PC-3 (cell line): ENCODE measurements at regions not wholly inside any gene's neighbourhood (a gene's known extent, or its start where the extent isn't known, plus 50 kb on each side); places are given as distances from the start of the nearest gene placed in this dataset.
"Not testable (repeated sequence)": the region's sequence is repeated elsewhere in the genome, so short reads cannot be mapped to it uniquely, and the experiment has no call there.

ENCODE experiments used
- ATAC-seq: fragments of 200-7000 bp; cut with Tn5 transposase; 2 replicates; pipeline ENCODE4 v1.9.1; 2020; ENCODE audit warnings: mild to moderate bottlenecking, moderate library complexity
- BruUV-seq: library from RNA; stranded (reverse); fragments of 400-500 nt; replicated peaks from 2 replicates; lab custom pipeline; 2021; lab: Mats Ljungman, UMichigan
- CTCF ChIA-PET: fragments of 300-600 bp; sonication (Branson Sonifier 250); formaldehyde crosslinking; loops from one replicate; lab custom pipeline; 2022; ENCODE audit warnings: antibody characterized with exemption; lab: Charles Lee
- POLR2A ChIA-PET: fragments of 300-600 bp; sonication (Branson Sonifier 250); formaldehyde crosslinking; loops from one replicate; lab custom pipeline; 2022; ENCODE audit warnings: antibody characterized with exemption; ENCODE audit not compliant: unreplicated experiment; lab: Charles Lee
- DNase-seq: peaks from one replicate; pipeline ENCODE4 v3.0.0-alpha.2; 2015
- H2AFZ ChIP-seq: fragments of 300-600 bp; sonication (generic); 2 replicates; pipeline ENCODE4 v1.6.0; 2016; ENCODE audit warnings: antibody characterized with exemption, low read length
- H3F3A ChIP-seq: fragments of 300-600 bp; sonication (generic); one replicate; pipeline ENCODE4 v1.6.0; 2017; ENCODE audit warnings: antibody characterized with exemption, low read length, control low read depth, mild to moderate bottlenecking; ENCODE audit not compliant: unreplicated experiment
- H3K27ac ChIP-seq: fragments of 300-600 bp; sonication (generic); 2 replicates; pipeline ENCODE4 v1.5.1; 2016; ENCODE audit warnings: mild to moderate bottlenecking, low read length
- H3K27me3 ChIP-seq: fragments of 300-600 bp; sonication (generic); 2 replicates; pipeline ENCODE4 v1.6.1; 2016; ENCODE audit warnings: low read length, mixed read lengths
- H3K36me3 ChIP-seq: fragments of 300-600 bp; sonication (generic); 2 replicates; pipeline ENCODE4 v1.6.1; 2016; ENCODE audit warnings: low read depth, mixed run types, low read length, mixed read lengths
- H3K4me1 ChIP-seq: fragments of 300-600 bp; sonication (generic); 2 replicates; pipeline ENCODE4 v1.5.1; 2016; ENCODE audit warnings: low read length; ENCODE audit not compliant: insufficient read depth
- H3K4me2 ChIP-seq: fragments of 300-600 bp; sonication (generic); 2 replicates; pipeline ENCODE4 v1.6.0; 2016; ENCODE audit warnings: low read length
- H3K4me3 ChIP-seq: fragments of 300-600 bp; sonication (generic); 2 replicates; pipeline ENCODE4 v1.5.1; 2016; ENCODE audit warnings: mild to moderate bottlenecking, low read length, mixed read lengths
- H3K79me2 ChIP-seq: fragments of 300-600 bp; sonication (generic); 2 replicates; pipeline ENCODE4 v1.6.1; 2017; ENCODE audit warnings: low read length, mixed read lengths
- H3K9ac ChIP-seq: fragments of 300-600 bp; sonication (generic); 2 replicates; pipeline ENCODE4 v1.6.0; 2016; ENCODE audit warnings: mild to moderate bottlenecking, low read length
- H3K9me2 ChIP-seq: fragments of 300-600 bp; sonication (generic); replicated peaks from 2 replicates; pipeline ENCODE4 v1.6.1; 2016; ENCODE audit warnings: mixed run types, low read length, mixed read lengths
- H3K9me3 ChIP-seq: fragments of 300-600 bp; sonication (generic); 2 replicates; pipeline ENCODE4 v1.6.1; 2016; ENCODE audit warnings: low read length, mixed read lengths
- H4K20me1 ChIP-seq: fragments of 300-600 bp; sonication (generic); 2 replicates; pipeline ENCODE4 v1.6.1; 2016; ENCODE audit warnings: low read length, mixed read lengths
- EZH2 ChIP-seq: fragments of 300-600 bp; sonication (generic); IDR thresholded peaks from one replicate; pipeline ENCODE4 v1.6.1; 2017; ENCODE audit warnings: antibody characterized with exemption, mild to moderate bottlenecking, low read length; ENCODE audit not compliant: unreplicated experiment
- EZH2phosphoT487 ChIP-seq: fragments of 300-600 bp; sonication (generic); IDR thresholded peaks from 2 replicates; pipeline ENCODE4 v1.6.1; 2018; ENCODE audit warnings: mild to moderate bottlenecking, antibody characterized with exemption, low read length, borderline replicate concordance
- intact Hi-C: fragments of 100-400 bp; cut with micrococcal nuclease; formaldehyde crosslinking; loops from 2 replicates; pipeline ENCODE4 v1.9.0; 2023
- TF ChIP-seq, protein P1 (sequence below): fragments of 300-600 bp; sonication (generic); conservative IDR thresholded peaks from 2 replicates; pipeline ENCODE4 v1.5.1; 2017; ENCODE audit warnings: antibody characterized with exemption, low read depth, mild to moderate bottlenecking, low read length

DNA sequence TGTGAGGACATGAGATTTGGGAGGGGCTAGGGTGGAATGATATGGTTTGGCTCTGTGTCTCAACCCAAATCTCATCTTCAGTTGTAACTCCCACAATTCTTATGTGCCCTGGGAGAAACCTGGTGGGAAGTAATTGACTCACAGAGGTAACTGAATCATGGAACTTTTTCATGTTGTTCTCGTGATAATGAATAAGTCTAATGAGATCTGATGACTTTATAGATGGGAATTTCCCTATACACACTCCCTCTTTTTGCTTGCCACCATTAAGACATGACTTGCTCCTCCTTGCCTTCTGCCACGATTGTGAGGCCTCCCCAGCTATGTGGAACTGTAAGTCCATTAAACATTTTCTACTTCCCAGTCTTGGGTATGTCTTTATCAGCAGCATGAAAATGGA lies 253.2 kb upstream of the GK2 start:
- H3K27me3 ChIP-seq = no peaks in the 10 kb centered on the region
- DNase-seq = no peak
- TF ChIP-seq EZH2 (no peak), EZH2phosphoT487 (no peak)
- TF ChIP-seq, protein P1, sequence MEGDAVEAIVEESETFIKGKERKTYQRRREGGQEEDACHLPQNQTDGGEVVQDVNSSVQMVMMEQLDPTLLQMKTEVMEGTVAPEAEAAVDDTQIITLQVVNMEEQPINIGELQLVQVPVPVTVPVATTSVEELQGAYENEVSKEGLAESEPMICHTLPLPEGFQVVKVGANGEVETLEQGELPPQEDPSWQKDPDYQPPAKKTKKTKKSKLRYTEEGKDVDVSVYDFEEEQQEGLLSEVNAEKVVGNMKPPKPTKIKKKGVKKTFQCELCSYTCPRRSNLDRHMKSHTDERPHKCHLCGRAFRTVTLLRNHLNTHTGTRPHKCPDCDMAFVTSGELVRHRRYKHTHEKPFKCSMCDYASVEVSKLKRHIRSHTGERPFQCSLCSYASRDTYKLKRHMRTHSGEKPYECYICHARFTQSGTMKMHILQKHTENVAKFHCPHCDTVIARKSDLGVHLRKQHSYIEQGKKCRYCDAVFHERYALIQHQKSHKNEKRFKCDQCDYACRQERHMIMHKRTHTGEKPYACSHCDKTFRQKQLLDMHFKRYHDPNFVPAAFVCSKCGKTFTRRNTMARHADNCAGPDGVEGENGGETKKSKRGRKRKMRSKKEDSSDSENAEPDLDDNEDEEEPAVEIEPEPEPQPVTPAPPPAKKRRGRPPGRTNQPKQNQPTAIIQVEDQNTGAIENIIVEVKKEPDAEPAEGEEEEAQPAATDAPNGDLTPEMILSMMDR = no peak
- no peaks in the 10 kb centered on the region for H3K9me3 ChIP-seq
- H3K9ac ChIP-seq = no peak overlapping the region
- no TSS peak for BruUV-seq
- H3K9me2 ChIP-seq = no peaks in the 10 kb centered on the region
- no peaks in the 10 kb centered on the region for H3F3A ChIP-seq
- no peak overlapping the region for H3K4me2 ChIP-seq
- H3K4me3 ChIP-seq = no peak overlapping the region
- no peaks in the 10 kb centered on the region for H3K4me1 ChIP-seq
- H3K27ac ChIP-seq = no peak overlapping the region
- CTCF ChIA-PET = no interaction called here
- ATAC-seq = no peak
- H3K36me3 ChIP-seq = no peaks in the 10 kb centered on the region
- intact Hi-C loops = no loop called here
- H4K20me1 ChIP-seq = no peaks in the 10 kb centered on the region
- POLR2A ChIA-PET = no interaction called here
- H3K79me2 ChIP-seq = no peaks in the 10 kb centered on the region
- no peak overlapping the region for H2AFZ ChIP-seq

- H3K4me1 ChIP-seq, CTCF ChIA-PET, H3K27me3 ChIP-seq, H3K4me3 ChIP-seq, H3K79me2 ChIP-seq, H3K27ac ChIP-seq, H3K36me3 ChIP-seq, H3K9ac ChIP-seq, H3K9me3 ChIP-seq, DNase-seq, H3K4me2 ChIP-seq, H2AFZ ChIP-seq, ATAC-seq, H4K20me1 ChIP-seq, intact Hi-C loops, H3F3A ChIP-seq, BruUV-seq, POLR2A ChIA-PET, H3K9me2 ChIP-seq: not testable (repeated sequence)
Measured at GRCh38 chr4:79659308-79659870, 251.4 kb upstream of the GK2 start.

DNA sequence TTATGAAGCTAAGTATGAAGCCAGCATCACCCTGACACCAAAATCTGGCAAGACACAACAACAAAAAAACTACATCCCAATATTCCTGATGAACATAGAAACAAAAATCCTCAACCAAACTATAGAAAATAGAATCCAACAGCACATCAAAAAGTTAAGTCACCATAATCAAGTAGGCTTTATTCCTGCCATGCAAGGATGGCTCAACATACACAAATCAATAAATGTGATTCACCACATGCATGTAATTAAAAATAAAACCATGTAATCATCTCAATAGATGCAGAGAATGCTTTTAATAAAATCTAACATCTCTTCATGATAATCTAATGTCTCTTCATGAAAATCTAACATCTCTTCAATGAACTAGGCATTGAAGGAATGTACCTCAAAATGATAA lies 249.4 kb upstream of the GK2 start:
- H3K27ac ChIP-seq = no peak overlapping the region
- ChIA-PET POLR2A (no interaction called here), CTCF (interaction anchor here (0.8 kb wide), 1 partner anchor 25 kb away, joined by 5 read pairs; no protein-coding TSS in a partner anchor)
- H3K27me3 ChIP-seq = no peaks in the 10 kb centered on the region
- BruUV-seq = no TSS peak
- no peak overlapping the region for H3K4me3 ChIP-seq
- no peaks in the 10 kb centered on the region for H3F3A ChIP-seq
- no peak overlapping the region for H3K9ac ChIP-seq
- no peaks in the 10 kb centered on the region for H3K79me2 ChIP-seq
- no peaks in the 10 kb centered on the region for H3K9me2 ChIP-seq
- intact Hi-C loops = no loop called here
- peaks cover 5% of the 10 kb centered on the region for H3K4me1 ChIP-seq
- no peak for TF ChIP-seq EZH2
- no peak for TF ChIP-seq EZH2phosphoT487
- TF ChIP-seq, protein P1 = no peak
- H4K20me1 ChIP-seq = no peaks in the 10 kb centered on the region
- H2AFZ ChIP-seq = no peak overlapping the region
- DNase-seq (no peak), ATAC-seq (no peak)
- no peaks in the 10 kb centered on the region for H3K36me3 ChIP-seq
- H3K4me2 ChIP-seq = no peak overlapping the region
- H3K9me3 ChIP-seq = no peaks in the 10 kb centered on the region
